IMR-90 (cell line): ENCODE measurements at regions not wholly inside any gene's neighbourhood (a gene's known extent, or its start where the extent isn't known, plus 50 kb on each side); places are given as distances from the start of the nearest gene placed in this dataset.

Experiments used
- ATAC-seq: fragments of 200-7000 bp; cut with Tn5 transposase; 2 replicates; pipeline ENCODE4 v1.9.1; 2020; ENCODE audit warnings: low read depth, mild to moderate bottlenecking, moderate library complexity
- BruUV-seq: library from RNA; stranded (reverse); fragments of 400-500 nt; replicated peaks from 2 replicates; lab custom pipeline; 2021; lab: Mats Ljungman, UMichigan
- CTCF ChIA-PET: fragments of 300-600 bp; formaldehyde crosslinking; extraction: SDS; loops from one replicate; lab custom pipeline; 2021; ENCODE audit warnings: antibody characterized with exemption; lab: Yijun Ruan, JAX
- POLR2A ChIA-PET: fragments of 300-600 bp; sonication (Branson Sonifier 250); formaldehyde crosslinking; loops from one replicate; lab custom pipeline; 2022; ENCODE audit warnings: antibody characterized with exemption; ENCODE audit not compliant: unreplicated experiment; lab: Charles Lee
- DNase-seq: peaks from one replicate; pipeline ENCODE4 v3.0.0; 2013
- H2AFZ ChIP-seq: replicated peaks from 2 replicates; pipeline ENCODE3; 2013; ENCODE audit warnings: low read length, mild to moderate bottlenecking; ENCODE audit not compliant: poor library complexity
- H2AK5ac ChIP-seq: 2 replicates; pipeline ENCODE4 v1.6.1; 2013; ENCODE audit warnings: low read depth, low read length, inconsistent platforms
- H2AK9ac ChIP-seq: replicated peaks from 2 replicates; pipeline ENCODE3; 2013; ENCODE audit warnings: mild to moderate bottlenecking, low read depth, low read length, moderate library complexity; ENCODE audit not compliant: poor library complexity
- H2BK120ac ChIP-seq: 2 replicates; pipeline ENCODE4 v1.6.1; 2013; ENCODE audit warnings: low read depth, low read length, inconsistent platforms
- H2BK15ac ChIP-seq: 3 replicates; pipeline ENCODE4 v1.6.1; 2013; ENCODE audit warnings: low read depth, low read length, inconsistent platforms
- H2BK20ac ChIP-seq: 2 replicates; pipeline ENCODE4 v1.6.1; 2013; ENCODE audit warnings: low read depth, mild to moderate bottlenecking, inconsistent platforms, low read length, moderate library complexity
- H2BK5ac ChIP-seq: 2 replicates; pipeline ENCODE4 v1.6.1; 2013; ENCODE audit warnings: mild to moderate bottlenecking, low read depth, low read length, inconsistent platforms; ENCODE audit not compliant: poor library complexity, severe bottlenecking
- H3K14ac ChIP-seq: replicated peaks from 2 replicates; pipeline ENCODE4 v1.6.1; 2013; ENCODE audit warnings: low read depth, low read length, inconsistent platforms
- H3K18ac ChIP-seq: 2 replicates; pipeline ENCODE4 v1.6.1; 2013; ENCODE audit warnings: low read depth, low read length, control low read depth
- H3K23ac ChIP-seq: 2 replicates; pipeline ENCODE4 v1.6.1; 2013; ENCODE audit warnings: low read depth, low read length, inconsistent platforms
- H3K27ac ChIP-seq: 2 replicates; pipeline ENCODE4 v1.5.1; 2013; ENCODE audit warnings: mild to moderate bottlenecking, control low read depth, low read length; ENCODE audit not compliant: insufficient read depth
- H3K27me3 ChIP-seq: 2 replicates; pipeline ENCODE4 v1.6.1; 2013; ENCODE audit warnings: low read length; ENCODE audit not compliant: control insufficient read depth, insufficient read depth
- H3K36me3 ChIP-seq: 2 replicates; pipeline ENCODE4 v1.6.1; 2013; ENCODE audit warnings: low read length, mixed read lengths; ENCODE audit not compliant: control insufficient read depth, insufficient read depth
- H3K4ac ChIP-seq: 2 replicates; pipeline ENCODE4 v1.6.1; 2013; ENCODE audit warnings: low read depth, low read length, inconsistent platforms
- H3K4me1 ChIP-seq: 2 replicates; pipeline ENCODE4 v1.6.1; 2013; ENCODE audit warnings: low read length, mixed read lengths; ENCODE audit not compliant: control insufficient read depth, insufficient read depth
- H3K4me2 ChIP-seq: 2 replicates; pipeline ENCODE4 v1.6.1; 2013; ENCODE audit warnings: low read depth, mild to moderate bottlenecking, control low read depth, low read length, moderate library complexity
- H3K4me3 ChIP-seq: 2 replicates; pipeline ENCODE4 v1.5.1; 2013; ENCODE audit warnings: low read depth, mild to moderate bottlenecking, control low read depth, low read length, moderate library complexity; ENCODE audit not compliant: insufficient read depth
- H3K56ac ChIP-seq: 2 replicates; pipeline ENCODE4 v1.6.1; 2013; ENCODE audit warnings: low read length, inconsistent platforms; ENCODE audit not compliant: insufficient read depth; ENCODE audit errors: extremely low read depth
- H3K79me1 ChIP-seq, 2 experiments: 2 replicates each; pipeline ENCODE4 v1.6.1; 2013; ENCODE audit warnings: low read length in 2 of 2, inconsistent platforms in 1 of 2, low read depth in 1 of 2
- H3K9ac ChIP-seq: 2 replicates; pipeline ENCODE4 v1.6.1; 2013; ENCODE audit warnings: low read depth, low read length, control low read depth
- H3K9me1 ChIP-seq: 2 replicates; pipeline ENCODE4 v1.6.1; 2013; ENCODE audit warnings: low read length, inconsistent platforms; ENCODE audit not compliant: insufficient read depth
- H3K9me3 ChIP-seq: 2 replicates; pipeline ENCODE4 v1.6.1; 2013; ENCODE audit warnings: low read length; ENCODE audit not compliant: control insufficient read depth, insufficient read depth
- H4K20me1 ChIP-seq: 2 replicates; pipeline ENCODE4 v1.6.1; 2013; ENCODE audit warnings: low read length, inconsistent platforms; ENCODE audit not compliant: insufficient read depth
- H4K5ac ChIP-seq: 2 replicates; pipeline ENCODE4 v1.6.1; 2013; ENCODE audit warnings: mild to moderate bottlenecking, low read depth, low read length, control low read depth
- H4K8ac ChIP-seq, 2 experiments: 2 replicates each; pipeline ENCODE4 v1.6.1; 2013; ENCODE audit warnings: low read depth in 2 of 2, low read length in 2 of 2, control low read depth in 1 of 2, inconsistent platforms in 1 of 2
- H4K91ac ChIP-seq: 2 replicates; pipeline ENCODE4 v1.6.1; 2013; ENCODE audit warnings: low read depth, low read length, inconsistent platforms; ENCODE audit not compliant: insufficient read depth
- NFE2L2 ChIP-seq: fragments of 150-350 bp; IDR thresholded peaks from 2 replicates; pipeline ENCODE4 v1.6.1; 2016; ENCODE audit warnings: low read depth, mild to moderate bottlenecking, low read length
- SMC3 ChIP-seq: fragments of 150-350 bp; IDR thresholded peaks from 2 replicates; pipeline ENCODE4 v1.6.1; 2016; ENCODE audit warnings: low read depth, mild to moderate bottlenecking, antibody characterized with exemption, low read length, moderate library complexity
- WGBS, 2 experiments: methylation state at CpG; one replicate each; pipeline versions ENCODE4 v1.1.5 to v1.1.7; 2013; ENCODE audit warnings: missing lambda C conversion rate in 2 of 2; ENCODE audit not compliant: insufficient read length in 1 of 2; ENCODE audit errors: extremely low coverage in 2 of 2; 5-methylcytosine and 5-hydroxymethylcytosine counted together
- dilution Hi-C: fragments of 300-500 bp; cut with HindIII; formaldehyde crosslinking; loops from one replicate; pipeline ENCODE4 v1.14.3; 2018; ENCODE audit warnings: low sequenced_read_pairs; ENCODE audit not compliant: unreplicated experiment
- in situ Hi-C: fragments of 300-500 bp; cut with MboI; formaldehyde crosslinking; loops from 3 replicates; pipeline ENCODE4 v1.14.3; 2019; ENCODE audit warnings: low sequenced_read_pairs, inconsistent platforms, mixed read lengths
- intact Hi-C: fragments of 100-400 bp; cut with micrococcal nuclease; formaldehyde crosslinking; loops from 2 replicates; pipeline ENCODE4 v1.10.0; 2022
- TF ChIP-seq, protein P1 (sequence below): fragments of 150-350 bp; IDR thresholded peaks from 2 replicates; pipeline ENCODE4 v1.6.1; 2017; ENCODE audit warnings: mild to moderate bottlenecking, antibody characterized with exemption, low read length, low read depth

DNA sequence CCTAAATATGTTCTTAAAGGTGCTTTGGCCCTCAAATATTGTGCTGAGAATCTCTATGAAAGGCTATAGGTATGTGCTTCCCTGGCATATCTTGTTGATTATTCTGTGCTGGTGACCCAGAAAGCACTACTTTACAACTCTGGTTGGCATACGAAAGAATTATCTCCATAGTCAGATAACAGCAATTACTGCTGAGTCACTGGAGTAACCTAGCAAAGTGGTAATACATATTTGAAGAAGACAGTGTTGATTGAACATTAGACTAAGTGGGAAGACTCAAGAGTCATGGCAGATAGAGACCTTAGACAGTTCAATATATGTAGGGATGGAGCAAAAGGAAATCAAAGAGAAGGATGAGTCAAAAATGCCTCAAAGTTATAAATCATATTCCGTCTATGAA is 1978.5 kb upstream of the LRRTM1 start:
- Histone ChIP-seq H4K20me1 (no peaks in the 10 kb centered on the region), H3K4me2 (no peak overlapping the region), H2AFZ (no peak overlapping the region), H2AK9ac (no peak overlapping the region), H2BK120ac (no peak overlapping the region), H3K9me1 (no peaks in the 10 kb centered on the region), H3K79me1 (no peaks in the 10 kb centered on the region), H4K91ac (no peak overlapping the region), H2BK20ac (no peak overlapping the region), H2BK5ac (no peak overlapping the region), H3K27me3 (no peaks in the 10 kb centered on the region), H3K4me1 (no peaks in the 10 kb centered on the region), H3K4me3 (no peak overlapping the region), H3K56ac (no peak overlapping the region), H3K9me3 (peaks cover 5% of the 10 kb centered on the region; the same call in 1 of the 2 replicates), H4K5ac (no peak overlapping the region), H3K18ac (no peak overlapping the region), H4K8ac (no peak overlapping the region), H3K36me3 (no peaks in the 10 kb centered on the region), H2AK5ac (no peak overlapping the region), H3K27ac (no peak overlapping the region), H3K14ac (no peak overlapping the region), H3K4ac (no peak overlapping the region), H3K9ac (no peak overlapping the region), H2BK15ac (no peak overlapping the region), H3K23ac (no peak overlapping the region)
- POLR2A ChIA-PET, result no interaction called here
- no TSS peak for BruUV-seq
- ATAC-seq, result no peak
- dilution Hi-C loops (no loop called here), intact Hi-C loops (no loop called here), in situ Hi-C loops (no loop called here)
- DNase-seq, result no peak
- TF ChIP-seq SMC3, result no peak
- peak; percentile 67 for TF ChIP-seq NFE2L2
- TF ChIP-seq, protein P1, sequence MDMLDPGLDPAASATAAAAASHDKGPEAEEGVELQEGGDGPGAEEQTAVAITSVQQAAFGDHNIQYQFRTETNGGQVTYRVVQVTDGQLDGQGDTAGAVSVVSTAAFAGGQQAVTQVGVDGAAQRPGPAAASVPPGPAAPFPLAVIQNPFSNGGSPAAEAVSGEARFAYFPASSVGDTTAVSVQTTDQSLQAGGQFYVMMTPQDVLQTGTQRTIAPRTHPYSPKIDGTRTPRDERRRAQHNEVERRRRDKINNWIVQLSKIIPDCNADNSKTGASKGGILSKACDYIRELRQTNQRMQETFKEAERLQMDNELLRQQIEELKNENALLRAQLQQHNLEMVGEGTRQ, result no peak
- WGBS, 2 experiments, result no CpG with 5 or more reads among the region's 2 CpGs
- CTCF ChIA-PET, result no interaction called here
